HL-60 (cell line): ENCODE measurements at regions not wholly inside any gene's neighbourhood (a gene's known extent, or its start where the extent isn't known, plus 50 kb on each side); places are given as distances from the start of the nearest gene placed in this dataset.

ENCODE experiments used
- DNase-seq, 2 experiments: peaks; one replicate each; pipeline ENCODE4 v3.0.0-alpha.2; 2010 to 2020; ENCODE audit warnings: low read depth in 1 of 2, low spot score in 1 of 2
- H3K27ac ChIP-seq: fragments of 250-450 bp; sonication (Bioruptor Pico); replicated peaks from 2 replicates; pipeline ENCODE4 v1.5.1; 2020; ENCODE audit warnings: mild to moderate bottlenecking, moderate library complexity
- H3K27me3 ChIP-seq: fragments of 250-450 bp; sonication (Bioruptor Pico); 2 replicates; pipeline ENCODE4 v1.5.1; 2021; ENCODE audit warnings: mild to moderate bottlenecking, moderate library complexity; ENCODE audit not compliant: insufficient read depth, poor library complexity, severe bottlenecking
- H3K4me3 ChIP-seq: replicated peaks from 2 replicates; pipeline ENCODE4 v1.5.1; 2011; ENCODE audit warnings: mild to moderate bottlenecking, control low read depth, low read length; ENCODE audit not compliant: insufficient read depth
- GABPA ChIP-seq: IDR thresholded peaks from 2 replicates; pipeline ENCODE4 v1.6.1; 2012; ENCODE audit warnings: low read depth
- POLR2AphosphoS5 ChIP-seq: IDR thresholded peaks from 2 replicates; pipeline ENCODE4 v1.6.1; 2012; ENCODE audit warnings: low read depth
- SPI1 ChIP-seq: IDR thresholded peaks from 2 replicates; pipeline ENCODE4 v1.6.1; 2012; ENCODE audit warnings: low read depth, mild to moderate bottlenecking, borderline replicate concordance
- TF ChIP-seq, protein P1 (sequence below): IDR thresholded peaks from one replicate; pipeline ENCODE4 v1.5.1; 2011; ENCODE audit warnings: low read length, control low read depth, inconsistent platforms; ENCODE audit not compliant: insufficient read depth
- TF ChIP-seq, protein P2 (sequence below): IDR thresholded peaks from 2 replicates; pipeline ENCODE4 v1.6.1; 2012; ENCODE audit warnings: low read depth; ENCODE audit not compliant: insufficient replicate concordance

GRCh38 chr2:192292478-192292877, 97.7 kb upstream of the TMEFF2 start:
- no peaks in the 10 kb centered on the region for H3K27me3 ChIP-seq
- DNase-seq, result no peak
- no peak overlapping the region for H3K27ac ChIP-seq
- no peak for TF ChIP-seq POLR2AphosphoS5
- no peak for TF ChIP-seq GABPA
- TF ChIP-seq, protein P1, sequence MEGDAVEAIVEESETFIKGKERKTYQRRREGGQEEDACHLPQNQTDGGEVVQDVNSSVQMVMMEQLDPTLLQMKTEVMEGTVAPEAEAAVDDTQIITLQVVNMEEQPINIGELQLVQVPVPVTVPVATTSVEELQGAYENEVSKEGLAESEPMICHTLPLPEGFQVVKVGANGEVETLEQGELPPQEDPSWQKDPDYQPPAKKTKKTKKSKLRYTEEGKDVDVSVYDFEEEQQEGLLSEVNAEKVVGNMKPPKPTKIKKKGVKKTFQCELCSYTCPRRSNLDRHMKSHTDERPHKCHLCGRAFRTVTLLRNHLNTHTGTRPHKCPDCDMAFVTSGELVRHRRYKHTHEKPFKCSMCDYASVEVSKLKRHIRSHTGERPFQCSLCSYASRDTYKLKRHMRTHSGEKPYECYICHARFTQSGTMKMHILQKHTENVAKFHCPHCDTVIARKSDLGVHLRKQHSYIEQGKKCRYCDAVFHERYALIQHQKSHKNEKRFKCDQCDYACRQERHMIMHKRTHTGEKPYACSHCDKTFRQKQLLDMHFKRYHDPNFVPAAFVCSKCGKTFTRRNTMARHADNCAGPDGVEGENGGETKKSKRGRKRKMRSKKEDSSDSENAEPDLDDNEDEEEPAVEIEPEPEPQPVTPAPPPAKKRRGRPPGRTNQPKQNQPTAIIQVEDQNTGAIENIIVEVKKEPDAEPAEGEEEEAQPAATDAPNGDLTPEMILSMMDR, result no peak
- no peak for TF ChIP-seq SPI1
- TF ChIP-seq, protein P2, sequence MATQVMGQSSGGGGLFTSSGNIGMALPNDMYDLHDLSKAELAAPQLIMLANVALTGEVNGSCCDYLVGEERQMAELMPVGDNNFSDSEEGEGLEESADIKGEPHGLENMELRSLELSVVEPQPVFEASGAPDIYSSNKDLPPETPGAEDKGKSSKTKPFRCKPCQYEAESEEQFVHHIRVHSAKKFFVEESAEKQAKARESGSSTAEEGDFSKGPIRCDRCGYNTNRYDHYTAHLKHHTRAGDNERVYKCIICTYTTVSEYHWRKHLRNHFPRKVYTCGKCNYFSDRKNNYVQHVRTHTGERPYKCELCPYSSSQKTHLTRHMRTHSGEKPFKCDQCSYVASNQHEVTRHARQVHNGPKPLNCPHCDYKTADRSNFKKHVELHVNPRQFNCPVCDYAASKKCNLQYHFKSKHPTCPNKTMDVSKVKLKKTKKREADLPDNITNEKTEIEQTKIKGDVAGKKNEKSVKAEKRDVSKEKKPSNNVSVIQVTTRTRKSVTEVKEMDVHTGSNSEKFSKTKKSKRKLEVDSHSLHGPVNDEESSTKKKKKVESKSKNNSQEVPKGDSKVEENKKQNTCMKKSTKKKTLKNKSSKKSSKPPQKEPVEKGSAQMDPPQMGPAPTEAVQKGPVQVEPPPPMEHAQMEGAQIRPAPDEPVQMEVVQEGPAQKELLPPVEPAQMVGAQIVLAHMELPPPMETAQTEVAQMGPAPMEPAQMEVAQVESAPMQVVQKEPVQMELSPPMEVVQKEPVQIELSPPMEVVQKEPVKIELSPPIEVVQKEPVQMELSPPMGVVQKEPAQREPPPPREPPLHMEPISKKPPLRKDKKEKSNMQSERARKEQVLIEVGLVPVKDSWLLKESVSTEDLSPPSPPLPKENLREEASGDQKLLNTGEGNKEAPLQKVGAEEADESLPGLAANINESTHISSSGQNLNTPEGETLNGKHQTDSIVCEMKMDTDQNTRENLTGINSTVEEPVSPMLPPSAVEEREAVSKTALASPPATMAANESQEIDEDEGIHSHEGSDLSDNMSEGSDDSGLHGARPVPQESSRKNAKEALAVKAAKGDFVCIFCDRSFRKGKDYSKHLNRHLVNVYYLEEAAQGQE, result no peak
- no peak overlapping the region for H3K4me3 ChIP-seq

DNA sequence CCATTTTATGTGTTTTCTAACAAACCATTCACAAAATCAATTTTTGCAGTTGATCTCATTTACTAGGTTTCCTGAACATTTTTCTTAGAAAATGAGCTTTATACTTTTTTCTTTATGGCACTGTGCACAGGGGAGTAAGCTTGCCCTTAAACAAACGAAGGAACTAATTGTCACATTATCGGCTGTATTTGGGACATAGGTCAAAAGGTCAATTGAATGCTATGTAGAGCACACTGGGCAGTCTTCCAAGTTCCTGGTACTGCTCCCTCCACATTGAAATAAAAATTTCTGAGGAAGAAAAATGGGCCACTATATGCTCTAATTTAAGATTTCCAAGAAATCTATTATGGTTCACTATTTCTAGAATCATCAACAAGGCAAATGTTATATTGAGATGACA, 93.6 kb upstream of the TMEFF2 start:
- Histone ChIP-seq H3K27me3 (no peaks in the 10 kb centered on the region), H3K27ac (no peak overlapping the region), H3K4me3 (no peak overlapping the region)
- TF ChIP-seq SPI1, result no peak
- TF ChIP-seq, protein P1, result no peak
- no peak for TF ChIP-seq GABPA
- no peak for TF ChIP-seq POLR2AphosphoS5
- TF ChIP-seq, protein P2, result no peak
- no peak for DNase-seq

DNA sequence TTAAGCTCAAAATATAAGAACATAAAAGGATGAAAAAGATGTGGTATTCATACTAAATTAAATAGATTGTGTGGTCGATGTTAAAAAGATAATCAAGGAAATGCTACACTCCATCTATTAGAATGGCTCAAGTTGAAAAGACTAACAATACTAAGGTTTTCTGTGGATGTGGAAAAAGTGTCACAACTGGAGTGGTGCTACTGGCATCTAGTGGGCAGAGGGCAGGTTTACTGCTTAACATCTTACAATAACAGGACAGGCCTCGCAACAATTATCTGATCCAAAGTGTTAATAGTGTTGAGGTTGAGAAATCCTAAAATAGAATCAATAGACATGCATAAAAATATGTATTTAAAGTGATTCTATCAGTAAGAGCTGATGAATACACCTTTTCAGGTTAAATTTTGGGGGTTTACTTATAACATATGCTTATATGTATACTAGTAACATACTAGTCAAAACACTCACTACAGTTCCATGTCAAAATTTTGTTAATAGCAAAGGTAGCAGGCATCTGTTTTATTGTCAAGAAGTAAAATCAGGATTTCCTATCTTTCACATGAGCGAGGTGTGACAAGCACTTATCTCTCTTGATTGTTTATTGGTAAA, 91.5 kb upstream of the TMEFF2 start:
- TF ChIP-seq, protein P2, result no peak
- no peak for TF ChIP-seq GABPA
- TF ChIP-seq, protein P1, result no peak
- TF ChIP-seq POLR2AphosphoS5, result no peak
- no peak for TF ChIP-seq SPI1
- no peak overlapping the region for H3K27ac ChIP-seq
- H3K27me3 ChIP-seq, result no peaks in the 10 kb centered on the region
- H3K4me3 ChIP-seq, result no peak overlapping the region
- no peak for DNase-seq
